CD14-positive monocyte (primary cell): ENCODE measurements at regions not wholly inside any gene's neighbourhood (a gene's known extent, or its start where the extent isn't known, plus 50 kb on each side); places are given as distances from the start of the nearest gene placed in this dataset.

ENCODE experiments used
- DNase-seq, 3 donors: peaks; one replicate each; pipeline ENCODE4 v3.0.0-alpha.2; 2011 to 2022
- H2AFZ ChIP-seq: 2 replicates; pipeline ENCODE4 v1.6.0; 2012; ENCODE audit warnings: mild to moderate bottlenecking, low read depth, low read length, inconsistent platforms; ENCODE audit not compliant: insufficient read depth, poor library complexity, severe bottlenecking
- H3K27ac ChIP-seq, 2 donors: 1 replicate in 1 of 2; 2 replicates in 1 of 2; pipeline ENCODE4 v1.5.1; 2012 to 2013; ENCODE audit warnings: low read length in 2 of 2, control low read depth in 1 of 2, inconsistent platforms in 1 of 2, low read depth in 1 of 2, mild to moderate bottlenecking in 1 of 2
- H3K27me3 ChIP-seq, 2 donors: one replicate each; pipeline versions ENCODE4 v1.6.0 to v1.6.1; 2011 to 2013; ENCODE audit warnings: low read length in 2 of 2; ENCODE audit not compliant: control insufficient read depth in 2 of 2, insufficient read depth in 2 of 2
- H3K36me3 ChIP-seq, 2 donors: replicated peaks in 1 of 2; 1 replicate in 1 of 2; 2 replicates in 1 of 2; pipeline versions ENCODE4 v1.5.1 to v1.6.1; 2012 to 2013; ENCODE audit warnings: low read length in 2 of 2, control low read depth in 1 of 2, inconsistent platforms in 1 of 2, mild to moderate bottlenecking in 1 of 2; ENCODE audit not compliant: insufficient read depth in 2 of 2, control insufficient read depth in 1 of 2
- H3K4me1 ChIP-seq, 2 donors: 1 replicate in 1 of 2; 2 replicates in 1 of 2; pipeline versions ENCODE4 v1.5.1 to v1.6.1; 2012 to 2013; ENCODE audit warnings: low read length in 2 of 2, control low read depth in 1 of 2, inconsistent platforms in 1 of 2, mild to moderate bottlenecking in 1 of 2, moderate library complexity in 1 of 2; ENCODE audit not compliant: insufficient read depth in 2 of 2, control insufficient read depth in 1 of 2
- H3K4me2 ChIP-seq: replicated peaks from 2 replicates; pipeline ENCODE3; 2012; ENCODE audit warnings: low read length, moderate library complexity, mild to moderate bottlenecking; ENCODE audit not compliant: poor library complexity, severe bottlenecking; ENCODE audit errors: extremely low read depth
- H3K4me3 ChIP-seq, 3 experiments: fragments of 200-600 bp in 1 of 3; sonication (generic) in 1 of 3; replicated peaks in 1 of 3; 1 replicate in 2 of 3; 2 replicates in 1 of 3; pipeline ENCODE4 v1.5.1; 2011 to 2013; ENCODE audit warnings: low read length in 3 of 3, mild to moderate bottlenecking in 3 of 3, control low read depth in 2 of 3, low read depth in 2 of 3, inconsistent platforms in 1 of 3, moderate library complexity in 1 of 3
- H3K79me2 ChIP-seq: 2 replicates; pipeline ENCODE4 v1.6.0; 2012; ENCODE audit warnings: mild to moderate bottlenecking, control low read depth, inconsistent platforms, low read length, moderate library complexity; ENCODE audit not compliant: insufficient read depth
- H3K9ac ChIP-seq: 2 replicates; pipeline ENCODE4 v1.6.0; 2017; ENCODE audit warnings: low read length, mild to moderate bottlenecking; ENCODE audit not compliant: insufficient read depth, poor library complexity, severe bottlenecking
- H3K9me3 ChIP-seq, 2 donors: replicated peaks in 1 of 2; 1 replicate in 1 of 2; 2 replicates in 1 of 2; pipeline versions ENCODE4 v1.5.1 to v1.6.1; 2012 to 2013; ENCODE audit warnings: low read length in 2 of 2, control low read depth in 1 of 2; ENCODE audit not compliant: control insufficient read depth in 1 of 2, insufficient read depth in 1 of 2
- H4K20me1 ChIP-seq: 2 replicates; pipeline ENCODE4 v1.6.0; 2012; ENCODE audit warnings: mild to moderate bottlenecking, low read length, control low read depth, moderate library complexity; ENCODE audit not compliant: insufficient read depth
- H3K27ac Mint-ChIP-seq, 7 donors: one replicate each; pipeline ENCODE4 v1.8.0; 2020; ENCODE audit warnings: mild to moderate bottlenecking in 7 of 7, mixed read lengths in 7 of 7, moderate library complexity in 6 of 7, inconsistent platforms in 2 of 7
- H3K27me3 Mint-ChIP-seq, 3 donors: one replicate each; pipeline ENCODE4 v1.8.0; 2021 to 2022; ENCODE audit warnings: low read depth in 3 of 3, mild to moderate bottlenecking in 3 of 3, mixed read lengths in 3 of 3, moderate library complexity in 3 of 3, inconsistent platforms in 1 of 3
- H3K36me3 Mint-ChIP-seq, 2 donors: one replicate each; pipeline ENCODE4 v1.8.0; 2020; ENCODE audit warnings: mixed read lengths in 2 of 2, inconsistent platforms in 1 of 2, mild to moderate bottlenecking in 1 of 2
- H3K4me1 Mint-ChIP-seq: one replicate; pipeline ENCODE4 v1.8.0; 2020; ENCODE audit warnings: mild to moderate bottlenecking, mixed read lengths
- H3K4me3 Mint-ChIP-seq, 2 donors: one replicate each; pipeline ENCODE4 v1.8.0; 2020; ENCODE audit warnings: mild to moderate bottlenecking in 2 of 2, mixed read lengths in 2 of 2, moderate library complexity in 1 of 2
- H3K9me3 Mint-ChIP-seq, 7 donors: one replicate each; pipeline ENCODE4 v1.8.0; 2020 to 2022; ENCODE audit warnings: mixed read lengths in 7 of 7, mild to moderate bottlenecking in 6 of 7, moderate library complexity in 6 of 7, inconsistent platforms in 2 of 7
- CTCF ChIP-seq: fragments of 200-600 bp; IDR thresholded peaks from one replicate; pipeline ENCODE4 v1.8.0; 2022; ENCODE audit warnings: antibody characterized with exemption, mild to moderate bottlenecking
- WGBS: methylation state at CpG from one replicate; pipeline ENCODE4 v1.1.5; 2013; ENCODE audit warnings: missing lambda C conversion rate; ENCODE audit not compliant: insufficient coverage; 5-methylcytosine and 5-hydroxymethylcytosine counted together
- intact Hi-C, 2 donors: fragments of 100-400 bp; cut with micrococcal nuclease; formaldehyde crosslinking; loops; one replicate each; pipeline versions ENCODE4 v1.15.0 to v1.15.1; 2023

DNA sequence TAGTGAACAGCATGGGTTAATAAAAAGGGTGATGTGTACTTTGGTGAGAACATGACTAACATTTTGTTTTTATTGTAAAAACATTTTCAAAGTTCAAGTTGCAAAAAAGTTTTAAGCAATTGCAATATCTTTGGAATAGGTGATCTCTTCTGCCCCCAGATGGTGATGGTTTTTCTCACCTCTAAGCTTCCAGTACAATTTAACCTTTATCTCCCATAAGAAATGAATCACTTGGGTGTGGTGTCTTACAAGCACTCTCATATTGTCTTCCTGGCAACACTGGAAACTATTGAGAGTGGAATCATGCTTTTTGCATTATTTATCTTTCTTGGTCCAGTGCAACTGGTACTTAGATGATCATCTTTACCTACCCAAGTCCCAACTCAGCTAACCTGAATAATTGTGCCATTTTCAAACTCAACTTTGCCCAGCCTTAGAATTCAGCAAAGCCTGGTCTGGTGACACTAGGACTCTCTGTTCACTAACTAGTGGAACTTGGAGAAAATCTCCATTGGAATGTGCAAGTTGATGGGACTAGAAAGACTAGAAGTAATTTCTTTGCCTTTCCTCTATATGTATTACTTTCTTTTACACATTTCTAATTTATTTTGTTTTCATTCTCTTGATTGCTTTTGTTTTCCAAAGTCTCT, 964.7 kb upstream of the ZEB2 start:
- H2AFZ ChIP-seq, result no peak overlapping the region
- Mint-ChIP-seq H3K27ac (no peak overlapping the region), H3K4me3 (no peak overlapping the region), H3K4me1 (peaks cover 3% of the 10 kb centered on the region), H3K27me3 (no peaks in the 10 kb centered on the region), H3K9me3 (peaks cover 0 to 4% (median 2%) of the 10 kb centered on the region in 7 donors), H3K36me3 (no peaks in the 10 kb centered on the region)
- H3K36me3 ChIP-seq, result no peaks in the 10 kb centered on the region
- TF ChIP-seq CTCF, result no peak
- no peaks in the 10 kb centered on the region for H3K9me3 ChIP-seq
- DNase-seq, result no peak
- intact Hi-C loops, result no loop called here
- no peaks in the 10 kb centered on the region for H3K4me1 ChIP-seq
- H3K27me3 ChIP-seq, result no peaks in the 10 kb centered on the region
- H3K4me2 ChIP-seq, result no peak overlapping the region
- no peak overlapping the region for H3K4me3 ChIP-seq
- H3K27ac ChIP-seq, result no peak overlapping the region
- no peaks in the 10 kb centered on the region for H4K20me1 ChIP-seq
- H3K79me2 ChIP-seq, result no peaks in the 10 kb centered on the region
- no peak overlapping the region for H3K9ac ChIP-seq

DNA sequence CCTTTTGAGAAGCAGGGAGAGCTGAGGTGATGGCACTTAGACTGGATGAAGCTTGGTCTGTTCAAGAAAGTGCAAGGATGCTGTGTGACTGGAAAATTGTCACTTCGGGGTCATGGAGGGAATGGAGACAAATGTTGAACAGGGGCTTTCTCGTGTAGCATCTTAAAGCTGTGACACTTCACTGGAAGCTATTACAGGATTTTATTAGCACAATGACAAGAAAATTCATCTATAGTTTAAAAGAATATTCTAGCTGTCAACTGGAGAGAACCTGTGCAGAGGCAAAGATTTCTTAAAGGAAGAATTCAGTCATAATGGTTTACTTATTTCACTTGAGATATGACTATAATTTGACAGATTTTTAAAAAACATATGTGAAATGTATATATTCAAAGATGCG, 963.9 kb upstream of the ZEB2 start:
- H3K36me3 ChIP-seq, result no peaks in the 10 kb centered on the region
- 100% methylated on average over 1 of the region's 3 CpGs for WGBS
- no peaks in the 10 kb centered on the region for H3K27me3 ChIP-seq
- H3K4me2 ChIP-seq, result no peak overlapping the region
- no peaks in the 10 kb centered on the region for H3K4me1 ChIP-seq
- H4K20me1 ChIP-seq, result no peaks in the 10 kb centered on the region
- no peak overlapping the region for H3K9ac ChIP-seq
- no peaks in the 10 kb centered on the region for H3K79me2 ChIP-seq
- H3K36me3 Mint-ChIP-seq, result no peaks in the 10 kb centered on the region
- no peak overlapping the region for H3K4me3 Mint-ChIP-seq
- intact Hi-C loops, result no loop called here
- H3K4me1 Mint-ChIP-seq, result peaks cover 3% of the 10 kb centered on the region
- DNase-seq, result no peak
- no peak overlapping the region for H2AFZ ChIP-seq
- no peak overlapping the region for H3K4me3 ChIP-seq
- H3K9me3 ChIP-seq, result peaks cover 0 to 2% of the 10 kb centered on the region in 2 donors
- peaks cover 0 to 5% (median 3%) of the 10 kb centered on the region in 7 donors for H3K9me3 Mint-ChIP-seq
- no peak for TF ChIP-seq CTCF
- H3K27me3 Mint-ChIP-seq, result no peaks in the 10 kb centered on the region
- H3K27ac Mint-ChIP-seq, result no peak overlapping the region
- no peak overlapping the region for H3K27ac ChIP-seq
